ENCODE measurements at regions not wholly inside any gene's neighbourhood (a gene's known extent, or its start where the extent isn't known, plus 50 kb on each side); places are given as distances from the start of the nearest gene placed in this dataset.

GRCh38 chr18:75524181-75524580 is 96.7 kb upstream of the SMIM21 start:
- no peak for DNase-seq

- no peak for DNase-seq
Measured at GRCh38 chr18:75521816-75522215, 94.3 kb upstream of the SMIM21 start.

GRCh38 chr18:75518007-75518406 is 90.5 kb upstream of the SMIM21 start:
- DNase-seq: no peak

- no peak for DNase-seq
Measured at GRCh38 chr18:75517286-75517685, 89.8 kb upstream of the SMIM21 start.

GRCh38 chr18:75507636-75508035 is 80.1 kb upstream of the SMIM21 start:
- DNase-seq: no peak

- DNase-seq: no peak
Measured at GRCh38 chr18:75506913-75507312, 79.4 kb upstream of the SMIM21 start.

- DNase-seq: no peak
Measured at GRCh38 chr18:75504469-75504868, 77.0 kb upstream of the SMIM21 start.

- DNase-seq: no peak
Measured at GRCh38 chr18:75503615-75504014, 76.1 kb upstream of the SMIM21 start.

GRCh38 chr18:75502286-75502685 is 74.8 kb upstream of the SMIM21 start:
- DNase-seq: no peak

- no peak for DNase-seq
Measured at GRCh38 chr18:75500545-75500944, 73.0 kb upstream of the SMIM21 start.

- no peak for DNase-seq
Measured at GRCh38 chr18:75497576-75498235, 70.2 kb upstream of the SMIM21 start.

- DNase-seq: no peak
Measured at GRCh38 chr18:75496151-75496550, 68.6 kb upstream of the SMIM21 start.

GRCh38 chr18:75492852-75493251 is 65.3 kb upstream of the SMIM21 start:
- no peak for DNase-seq

GRCh38 chr18:75491361-75491760 is 63.9 kb upstream of the SMIM21 start:
- DNase-seq: no peak

- DNase-seq: no peak
Measured at GRCh38 chr18:75489493-75490190, 62.1 kb upstream of the SMIM21 start.

- DNase-seq: no peak
Measured at GRCh38 chr18:75483662-75484061, 56.2 kb upstream of the SMIM21 start.

- DNase-seq: no peak
Measured at GRCh38 chr18:75482880-75483279, 55.4 kb upstream of the SMIM21 start.

GRCh38 chr18:75480487-75480886 is 53.0 kb upstream of the SMIM21 start:
- no peak for DNase-seq

GRCh38 chr18:75478996-75479880 is 51.7 kb upstream of the SMIM21 start:
- DNase-seq: peak in 1 of 2 experiments; percentile 12

- no peak for DNase-seq
Measured at GRCh38 chr18:75477900-75478299, 50.4 kb upstream of the SMIM21 start.

Measured in cerebellar nuclear complex (tissue), 1 donor.